ENCODE measurements at regions not wholly inside any gene's neighbourhood (a gene's known extent, or its start where the extent isn't known, plus 50 kb on each side); places are given as distances from the start of the nearest gene placed in this dataset.

DNA sequence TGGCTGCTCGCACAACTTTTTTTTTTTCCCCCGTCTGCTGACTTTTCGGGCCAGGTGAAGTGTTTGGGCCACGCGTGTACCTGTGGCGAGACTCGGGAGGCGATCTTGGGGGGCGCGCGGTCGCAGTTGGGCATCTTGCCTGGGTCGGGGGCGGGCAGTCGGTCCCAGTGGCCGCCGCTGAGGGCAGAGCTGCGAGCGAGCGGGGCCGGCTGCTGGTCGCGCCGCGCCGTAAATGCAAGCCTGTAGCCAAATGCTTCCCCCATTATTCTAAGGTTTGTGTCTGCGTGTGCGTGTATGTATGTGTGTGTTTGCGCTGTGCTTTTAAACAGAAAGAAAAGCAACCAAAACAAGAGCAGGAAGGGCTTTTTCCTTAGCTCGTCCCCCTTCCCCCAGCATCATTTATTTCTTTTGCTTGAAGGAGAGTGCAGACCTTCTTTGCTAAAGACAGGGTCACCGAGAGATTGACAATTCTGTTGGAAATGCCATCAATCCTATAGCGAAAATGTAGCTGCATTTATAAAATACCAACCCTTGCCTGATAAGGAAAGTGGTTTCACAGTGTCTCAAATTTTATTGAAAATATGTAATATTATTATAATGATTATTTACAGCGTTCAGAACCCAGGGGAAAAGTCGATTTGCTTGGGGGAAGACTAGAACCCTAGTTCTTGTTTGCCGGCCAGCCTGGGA lies 143.2 kb upstream of the ZNF536 start:
- TF ChIP-seq, protein P1, sequence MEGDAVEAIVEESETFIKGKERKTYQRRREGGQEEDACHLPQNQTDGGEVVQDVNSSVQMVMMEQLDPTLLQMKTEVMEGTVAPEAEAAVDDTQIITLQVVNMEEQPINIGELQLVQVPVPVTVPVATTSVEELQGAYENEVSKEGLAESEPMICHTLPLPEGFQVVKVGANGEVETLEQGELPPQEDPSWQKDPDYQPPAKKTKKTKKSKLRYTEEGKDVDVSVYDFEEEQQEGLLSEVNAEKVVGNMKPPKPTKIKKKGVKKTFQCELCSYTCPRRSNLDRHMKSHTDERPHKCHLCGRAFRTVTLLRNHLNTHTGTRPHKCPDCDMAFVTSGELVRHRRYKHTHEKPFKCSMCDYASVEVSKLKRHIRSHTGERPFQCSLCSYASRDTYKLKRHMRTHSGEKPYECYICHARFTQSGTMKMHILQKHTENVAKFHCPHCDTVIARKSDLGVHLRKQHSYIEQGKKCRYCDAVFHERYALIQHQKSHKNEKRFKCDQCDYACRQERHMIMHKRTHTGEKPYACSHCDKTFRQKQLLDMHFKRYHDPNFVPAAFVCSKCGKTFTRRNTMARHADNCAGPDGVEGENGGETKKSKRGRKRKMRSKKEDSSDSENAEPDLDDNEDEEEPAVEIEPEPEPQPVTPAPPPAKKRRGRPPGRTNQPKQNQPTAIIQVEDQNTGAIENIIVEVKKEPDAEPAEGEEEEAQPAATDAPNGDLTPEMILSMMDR (conservative IDR thresholded peaks at IDR 0.05 in 1 of 2, IDR thresholded peaks at IDR 0.05 in 1 of 2; ENCODE audit: extremely low read depth in 1 of 2, insufficient read depth in 1 of 2, low read depth in 1 of 2, low read length in 2 of 2), result no peak
- TF ChIP-seq EZH2 (IDR thresholded peaks at IDR 0.05; ENCODE audit: borderline replicate concordance, low read length), result no peak
